GM12874 (cell line): ENCODE measurements at regions not wholly inside any gene's neighbourhood (a gene's known extent, or its start where the extent isn't known, plus 50 kb on each side); places are given as distances from the start of the nearest gene placed in this dataset.

Experiments used
- CTCF ChIP-seq: IDR thresholded peaks from 2 replicates; pipeline ENCODE4 v1.5.1; 2011; ENCODE audit warnings: low read depth, mild to moderate bottlenecking, control low read depth, low read length, moderate library complexity; ENCODE audit not compliant: insufficient read depth

- TF ChIP-seq CTCF: peak; percentile 40
Measured at GRCh38 chr6:165049362-165049761, 260.0 kb downstream of the C6orf118 start.

GRCh38 chr6:165047952-165048351, 261.5 kb downstream of the C6orf118 start:
- no peak for TF ChIP-seq CTCF

- no peak for TF ChIP-seq CTCF
Measured at GRCh38 chr6:165045631-165046030, 263.8 kb downstream of the C6orf118 start.

- no peak for TF ChIP-seq CTCF
Measured at GRCh38 chr6:165042912-165043311, 266.5 kb downstream of the C6orf118 start.

- no peak for TF ChIP-seq CTCF
Measured at GRCh38 chr6:165040440-165040839, 269.0 kb downstream of the C6orf118 start.

- no peak for TF ChIP-seq CTCF
Measured at GRCh38 chr6:165034271-165034741, 275.1 kb downstream of the C6orf118 start.

- TF ChIP-seq CTCF: no peak
Measured at GRCh38 chr6:165031502-165031901, 277.9 kb downstream of the C6orf118 start.

- TF ChIP-seq CTCF: no peak
Measured at GRCh38 chr6:165025040-165025439, 284.4 kb downstream of the C6orf118 start.
